Mucosa of rectum (tissue), 2 donors: ENCODE measurements at regions not wholly inside any gene's neighbourhood (a gene's known extent, or its start where the extent isn't known, plus 50 kb on each side); places are given as distances from the start of the nearest gene placed in this dataset.
"Not testable (repeated sequence)": the region's sequence is repeated elsewhere in the genome, so short reads cannot be mapped to it uniquely, and the experiment has no call there.

Source experiments
- H3K27ac ChIP-seq, 2 donors: one replicate each; pipeline ENCODE4 v1.7.0; 2013; ENCODE audit warnings: inconsistent platforms in 2 of 2, low read depth in 2 of 2, low read length in 2 of 2
- H3K27me3 ChIP-seq, 2 donors: one replicate each; pipeline ENCODE4 v1.7.0; 2013; ENCODE audit warnings: low read length in 2 of 2; ENCODE audit not compliant: control insufficient read depth in 2 of 2, insufficient read depth in 2 of 2
- H3K36me3 ChIP-seq, 2 donors: one replicate each; pipeline ENCODE4 v1.7.0; 2013; ENCODE audit warnings: low read length in 2 of 2; ENCODE audit not compliant: control insufficient read depth in 2 of 2, insufficient read depth in 2 of 2
- H3K4me1 ChIP-seq, 2 donors: one replicate each; pipeline ENCODE4 v1.7.0; 2013; ENCODE audit warnings: low read length in 2 of 2, mild to moderate bottlenecking in 1 of 2; ENCODE audit not compliant: control insufficient read depth in 2 of 2, insufficient read depth in 2 of 2
- H3K4me3 ChIP-seq, 2 donors: one replicate each; pipeline ENCODE4 v1.7.0; 2013; ENCODE audit warnings: low read length in 2 of 2
- H3K9ac ChIP-seq, 2 donors: one replicate each; pipeline ENCODE4 v1.7.0; 2013; ENCODE audit warnings: low read length in 2 of 2, low read depth in 1 of 2, mild to moderate bottlenecking in 1 of 2
- H3K9me3 ChIP-seq, 2 donors: one replicate each; pipeline ENCODE4 v1.7.0; 2013; ENCODE audit warnings: low read length in 2 of 2; ENCODE audit not compliant: control insufficient read depth in 2 of 2
- donor health status: healthy.
- donor health status: Normal muscosa, but diverticular disease.

GRCh38 chrX:96204928-96205327 lies 479.7 kb upstream of the DIAPH2 start:
- no peaks in the 10 kb centered on the region for H3K4me1 ChIP-seq
- no peaks in the 10 kb centered on the region for H3K27me3 ChIP-seq
- no peak overlapping the region for H3K9ac ChIP-seq
- no peaks in the 10 kb centered on the region for H3K9me3 ChIP-seq
- H3K4me3 ChIP-seq = no peak overlapping the region
- no peak overlapping the region for H3K27ac ChIP-seq
- no peaks in the 10 kb centered on the region for H3K36me3 ChIP-seq

GRCh38 chrX:96211953-96212352 lies 472.7 kb upstream of the DIAPH2 start:
- no peaks in the 10 kb centered on the region for H3K9me3 ChIP-seq
- H3K4me3 ChIP-seq = no peak overlapping the region
- no peaks in the 10 kb centered on the region for H3K27me3 ChIP-seq

DNA sequence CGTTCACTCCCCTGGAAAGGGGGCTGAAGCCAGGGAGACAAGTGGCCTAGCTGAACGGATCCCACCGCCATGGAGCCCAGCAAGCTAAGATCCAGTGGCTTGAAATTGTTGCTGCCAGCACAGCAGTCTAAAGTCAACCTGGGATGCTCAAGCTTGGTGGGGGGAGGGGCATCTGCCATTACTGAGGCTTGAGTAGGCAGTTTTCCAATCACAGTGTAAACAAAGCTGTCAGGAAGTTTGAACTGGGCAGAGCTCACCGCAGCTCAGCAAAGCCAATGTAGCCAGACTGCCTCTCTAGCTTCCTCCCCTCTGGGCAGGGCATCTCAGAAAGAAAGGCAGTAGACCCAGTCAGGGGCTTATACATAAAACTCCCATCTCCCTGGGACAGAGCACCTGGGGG lies 470.0 kb upstream of the DIAPH2 start:
- H3K9me3 ChIP-seq, H3K9ac ChIP-seq, H3K4me1 ChIP-seq, H3K27ac ChIP-seq, H3K4me3 ChIP-seq, H3K27me3 ChIP-seq, H3K36me3 ChIP-seq: not testable (repeated sequence)

More at GRCh38 chrX:96211953-96212352, 472.7 kb upstream of the DIAPH2 start:
- Histone ChIP-seq H3K27ac (no peak overlapping the region), H3K4me1 (no peaks in the 10 kb centered on the region), H3K36me3 (no peaks in the 10 kb centered on the region), H3K9ac (no peak overlapping the region)

GRCh38 chrX:96224279-96224678 lies 460.4 kb upstream of the DIAPH2 start:
- no peaks in the 10 kb centered on the region for H3K27me3 ChIP-seq
- no peaks in the 10 kb centered on the region for H3K36me3 ChIP-seq

DNA sequence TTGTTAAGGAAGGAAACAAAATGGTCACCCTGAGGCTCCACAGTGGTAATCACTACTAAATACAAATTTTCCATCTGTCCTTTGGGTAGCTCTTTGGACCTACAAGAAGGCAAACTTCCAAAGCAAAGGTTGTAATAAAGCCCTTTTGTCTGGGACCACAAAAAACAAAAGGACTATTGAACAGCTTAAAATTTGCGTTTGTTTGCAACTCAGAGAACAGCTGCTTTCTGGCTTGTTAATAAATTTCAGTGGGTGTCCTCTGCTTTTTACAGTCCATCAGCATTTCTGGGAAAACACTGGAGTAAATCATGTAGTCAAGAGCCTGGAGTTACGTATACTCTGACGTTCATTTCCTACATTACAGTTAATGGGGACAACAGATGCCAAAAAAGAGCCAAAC lies 439.7 kb upstream of the DIAPH2 start:
- Histone ChIP-seq H3K27me3 (no peaks in the 10 kb centered on the region), H3K9ac (no peak overlapping the region), H3K36me3 (no peaks in the 10 kb centered on the region), H3K27ac (no peak overlapping the region), H3K4me3 (no peak overlapping the region), H3K4me1 (no peaks in the 10 kb centered on the region), H3K9me3 (no peaks in the 10 kb centered on the region)

More at GRCh38 chrX:96224279-96224678, 460.4 kb upstream of the DIAPH2 start:
- Histone ChIP-seq H3K4me1 (no peaks in the 10 kb centered on the region), H3K4me3 (no peak overlapping the region), H3K27ac (no peak overlapping the region), H3K9ac (no peak overlapping the region), H3K9me3 (no peaks in the 10 kb centered on the region)

DNA sequence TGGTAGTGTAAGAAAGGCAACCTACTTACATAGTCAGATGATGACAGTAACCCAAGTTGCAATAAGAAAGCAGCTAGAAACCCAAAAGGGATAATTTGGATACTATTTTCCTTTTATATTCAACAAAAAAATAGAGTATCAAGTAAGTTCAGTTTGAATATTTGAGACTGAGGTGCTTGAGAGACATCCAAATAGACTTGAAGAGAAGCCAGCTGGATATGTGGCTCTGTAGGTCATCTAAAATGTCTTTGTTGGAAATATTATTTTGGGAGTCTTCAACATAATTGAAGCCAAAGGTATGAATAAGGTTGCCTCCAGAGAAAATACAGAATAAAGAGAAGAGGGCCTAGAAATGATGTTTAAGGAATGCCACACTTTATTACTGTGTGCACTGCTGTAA lies 438.2 kb upstream of the DIAPH2 start:
- Histone ChIP-seq H3K36me3 (no peaks in the 10 kb centered on the region), H3K27ac (no peak overlapping the region), H3K4me1 (no peaks in the 10 kb centered on the region), H3K9ac (no peak overlapping the region), H3K4me3 (no peak overlapping the region), H3K27me3 (no peaks in the 10 kb centered on the region), H3K9me3 (no peaks in the 10 kb centered on the region)
